DOHH2 (cell line): ENCODE measurements at regions not wholly inside any gene's neighbourhood (a gene's known extent, or its start where the extent isn't known, plus 50 kb on each side); places are given as distances from the start of the nearest gene placed in this dataset.

Source experiments
- H3F3A ChIP-seq: fragments of 200-600 bp; sonication (generic), shearing (Covaris generic); 2 replicates; pipeline ENCODE4 v1.6.0; 2016; ENCODE audit warnings: antibody characterized with exemption, mild to moderate bottlenecking; ENCODE audit not compliant: control insufficient read depth, insufficient read depth
- H3K27ac ChIP-seq: fragments of 200-600 bp; sonication (generic); 2 replicates; pipeline ENCODE4 v1.5.1; 2014; ENCODE audit warnings: low read depth, mild to moderate bottlenecking, low read length, moderate library complexity
- H3K27me3 ChIP-seq: fragments of 200-600 bp; sonication (generic); 2 replicates; pipeline ENCODE4 v1.6.1; 2014; ENCODE audit warnings: mild to moderate bottlenecking, low read length, mixed read lengths; ENCODE audit not compliant: control insufficient read depth
- H3K36me3 ChIP-seq: fragments of 200-600 bp; sonication (generic); 2 replicates; pipeline ENCODE4 v1.6.1; 2014; ENCODE audit warnings: mild to moderate bottlenecking, low read length, moderate library complexity, mixed read lengths; ENCODE audit not compliant: control insufficient read depth
- H3K4me1 ChIP-seq: fragments of 200-600 bp; sonication (generic); 2 replicates; pipeline ENCODE4 v1.6.1; 2014; ENCODE audit warnings: mild to moderate bottlenecking, low read length, mixed read lengths; ENCODE audit not compliant: control insufficient read depth
- H3K4me2 ChIP-seq: fragments of 200-600 bp; sonication (generic); 2 replicates; pipeline ENCODE4 v1.6.0; 2014; ENCODE audit warnings: mild to moderate bottlenecking, low read length, moderate library complexity
- H3K4me3 ChIP-seq: fragments of 200-600 bp; sonication (generic); 2 replicates; pipeline ENCODE4 v1.5.1; 2014; ENCODE audit warnings: mild to moderate bottlenecking, low read length, mixed read lengths
- H3K79me2 ChIP-seq: fragments of 200-600 bp; sonication (generic); 2 replicates; pipeline ENCODE4 v1.6.1; 2014; ENCODE audit warnings: mild to moderate bottlenecking, low read length, mixed read lengths; ENCODE audit not compliant: control insufficient read depth
- H3K9me2 ChIP-seq: fragments of 200-600 bp; sonication (generic); replicated peaks from 2 replicates; pipeline ENCODE4 v1.6.1; 2014; ENCODE audit warnings: mild to moderate bottlenecking, low read length, mixed read lengths; ENCODE audit not compliant: control insufficient read depth
- H3K9me3 ChIP-seq: fragments of 200-600 bp; sonication (generic); 2 replicates; pipeline ENCODE4 v1.6.1; 2014; ENCODE audit warnings: antibody characterized with exemption, low read length, mixed read lengths; ENCODE audit not compliant: control insufficient read depth, insufficient read depth
- H4K20me1 ChIP-seq: fragments of 200-600 bp; sonication (generic); 2 replicates; pipeline ENCODE4 v1.6.0; 2014; ENCODE audit warnings: low read depth, mild to moderate bottlenecking, antibody characterized with exemption, low read length, moderate library complexity; ENCODE audit not compliant: control insufficient read depth, insufficient read depth
- EZH2phosphoT487 ChIP-seq: fragments of 200-600 bp; sonication (generic); IDR thresholded peaks from 2 replicates; pipeline ENCODE4 v1.6.1; 2017; ENCODE audit warnings: borderline replicate concordance, mild to moderate bottlenecking, antibody characterized with exemption, low read length, moderate library complexity, mixed read lengths
- TF ChIP-seq, protein P1 (sequence below): fragments of 200-600 bp; sonication (generic); IDR thresholded peaks from one replicate; pipeline ENCODE4 v1.5.1; 2014; ENCODE audit warnings: antibody characterized with exemption, mild to moderate bottlenecking, low read depth, low read length; ENCODE audit not compliant: poor library complexity, severe bottlenecking

DNA sequence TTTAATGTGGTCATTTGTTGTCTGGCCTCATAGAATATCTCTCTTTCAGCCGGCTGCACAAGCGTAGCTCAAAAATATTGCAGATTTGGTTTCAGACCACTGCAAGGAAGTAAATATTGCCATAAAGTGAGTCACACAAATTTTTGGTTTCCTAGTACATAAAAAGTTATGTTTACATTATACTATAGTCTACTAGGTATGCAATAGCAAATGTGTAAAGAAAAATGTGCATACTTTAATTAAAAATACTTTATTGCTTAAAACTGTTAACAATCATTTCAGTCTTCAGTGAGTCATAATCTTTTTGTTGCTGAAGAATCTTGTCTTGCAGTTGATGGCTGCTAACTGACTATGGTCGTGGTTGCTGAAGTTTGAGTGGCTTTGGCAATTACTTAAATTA is 425.1 kb upstream of the ROBO1 start:
- Histone ChIP-seq H3K9me3 (no peaks in the 10 kb centered on the region), H3K27ac (no peak overlapping the region), H3K4me3 (no peak overlapping the region), H3K4me1 (no peaks in the 10 kb centered on the region), H3K4me2 (no peak overlapping the region), H4K20me1 (no peaks in the 10 kb centered on the region), H3K9me2 (no peaks in the 10 kb centered on the region), H3K79me2 (no peaks in the 10 kb centered on the region), H3F3A (no peaks in the 10 kb centered on the region), H3K27me3 (no peaks in the 10 kb centered on the region), H3K36me3 (no peaks in the 10 kb centered on the region)
- TF ChIP-seq, protein P1, sequence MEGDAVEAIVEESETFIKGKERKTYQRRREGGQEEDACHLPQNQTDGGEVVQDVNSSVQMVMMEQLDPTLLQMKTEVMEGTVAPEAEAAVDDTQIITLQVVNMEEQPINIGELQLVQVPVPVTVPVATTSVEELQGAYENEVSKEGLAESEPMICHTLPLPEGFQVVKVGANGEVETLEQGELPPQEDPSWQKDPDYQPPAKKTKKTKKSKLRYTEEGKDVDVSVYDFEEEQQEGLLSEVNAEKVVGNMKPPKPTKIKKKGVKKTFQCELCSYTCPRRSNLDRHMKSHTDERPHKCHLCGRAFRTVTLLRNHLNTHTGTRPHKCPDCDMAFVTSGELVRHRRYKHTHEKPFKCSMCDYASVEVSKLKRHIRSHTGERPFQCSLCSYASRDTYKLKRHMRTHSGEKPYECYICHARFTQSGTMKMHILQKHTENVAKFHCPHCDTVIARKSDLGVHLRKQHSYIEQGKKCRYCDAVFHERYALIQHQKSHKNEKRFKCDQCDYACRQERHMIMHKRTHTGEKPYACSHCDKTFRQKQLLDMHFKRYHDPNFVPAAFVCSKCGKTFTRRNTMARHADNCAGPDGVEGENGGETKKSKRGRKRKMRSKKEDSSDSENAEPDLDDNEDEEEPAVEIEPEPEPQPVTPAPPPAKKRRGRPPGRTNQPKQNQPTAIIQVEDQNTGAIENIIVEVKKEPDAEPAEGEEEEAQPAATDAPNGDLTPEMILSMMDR, result no peak
- TF ChIP-seq EZH2phosphoT487, result no peak

DNA sequence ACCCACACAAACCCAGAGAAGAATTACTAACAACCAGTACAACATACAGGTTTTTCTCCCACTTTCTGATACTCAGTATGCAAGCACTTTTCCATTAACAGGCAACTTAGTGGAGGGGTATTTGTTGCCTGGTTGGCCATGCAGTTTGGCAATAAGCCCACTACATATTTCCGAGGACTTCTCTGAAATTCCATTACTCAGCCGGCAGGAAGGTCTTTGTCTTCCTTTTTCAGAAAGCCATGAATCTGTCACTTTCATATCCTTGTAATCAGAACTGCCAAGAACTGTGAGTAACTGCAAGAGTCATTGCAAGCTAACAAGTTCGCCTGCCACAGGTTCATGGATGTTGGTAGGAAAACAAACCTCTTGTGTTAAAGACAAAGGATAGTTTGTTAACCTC is 422.3 kb upstream of the ROBO1 start:
- no peaks in the 10 kb centered on the region for H3K27me3 ChIP-seq
- no peaks in the 10 kb centered on the region for H3K36me3 ChIP-seq
- no peak overlapping the region for H3K27ac ChIP-seq
- TF ChIP-seq, protein P1, result no peak
- no peak for TF ChIP-seq EZH2phosphoT487
- H3F3A ChIP-seq, result no peaks in the 10 kb centered on the region
- H4K20me1 ChIP-seq, result no peaks in the 10 kb centered on the region
- no peaks in the 10 kb centered on the region for H3K4me1 ChIP-seq
- no peaks in the 10 kb centered on the region for H3K79me2 ChIP-seq
- H3K9me3 ChIP-seq, result no peaks in the 10 kb centered on the region
- H3K4me2 ChIP-seq, result no peak overlapping the region
- no peaks in the 10 kb centered on the region for H3K9me2 ChIP-seq
- H3K4me3 ChIP-seq, result no peak overlapping the region

DNA sequence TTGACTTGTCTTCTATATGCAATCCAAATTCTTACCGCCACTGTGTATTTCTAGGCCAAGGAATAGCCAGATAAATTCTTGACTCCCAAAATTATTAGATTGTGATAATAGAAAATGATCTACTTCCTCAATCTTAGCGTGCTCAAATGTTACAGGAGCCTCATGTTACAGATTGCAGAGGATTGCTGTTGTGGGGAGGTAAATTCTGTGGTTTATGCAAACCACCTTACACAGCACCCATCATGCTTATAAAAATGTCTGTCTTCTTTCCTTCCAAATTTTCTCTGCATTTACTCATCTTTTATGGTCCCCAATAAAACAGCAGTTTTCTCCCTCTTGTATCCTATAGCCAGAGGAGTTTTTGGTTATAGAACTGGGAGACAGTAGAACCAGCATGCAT is 420.2 kb upstream of the ROBO1 start:
- no peak overlapping the region for H3K4me2 ChIP-seq
- TF ChIP-seq, protein P1, result no peak
- no peak for TF ChIP-seq EZH2phosphoT487
- no peak overlapping the region for H3K4me3 ChIP-seq
- no peaks in the 10 kb centered on the region for H3K4me1 ChIP-seq
- no peaks in the 10 kb centered on the region for H3K27me3 ChIP-seq
- H3F3A ChIP-seq, result no peaks in the 10 kb centered on the region
- no peaks in the 10 kb centered on the region for H3K9me2 ChIP-seq
- no peaks in the 10 kb centered on the region for H3K9me3 ChIP-seq
- H3K27ac ChIP-seq, result no peak overlapping the region
- no peaks in the 10 kb centered on the region for H3K36me3 ChIP-seq
- no peaks in the 10 kb centered on the region for H4K20me1 ChIP-seq
- no peaks in the 10 kb centered on the region for H3K79me2 ChIP-seq
